ENCODE measurements at regions not wholly inside any gene's neighbourhood (a gene's known extent, or its start where the extent isn't known, plus 50 kb on each side); places are given as distances from the start of the nearest gene placed in this dataset.

DNA sequence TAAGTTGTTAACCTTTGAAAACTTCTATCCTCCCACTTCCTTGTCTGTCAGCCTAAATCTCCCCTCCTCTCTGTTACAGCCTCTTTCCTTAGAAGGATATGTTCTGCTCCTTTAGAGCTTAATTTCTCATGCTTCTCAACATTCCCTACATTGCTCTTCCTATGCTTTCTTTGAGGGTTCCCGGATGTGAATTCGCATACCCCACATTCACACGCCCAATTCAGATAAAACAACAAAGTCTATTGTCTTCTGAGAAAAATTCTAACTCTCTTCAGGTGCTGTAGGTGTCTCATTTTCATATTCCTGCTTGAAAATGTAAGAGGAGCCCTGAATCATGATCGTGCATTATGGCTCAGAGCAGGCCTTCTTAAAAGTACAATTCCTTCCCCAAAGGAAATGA is 171.8 kb upstream of the DPH6 start:
- TF ChIP-seq, protein P1, sequence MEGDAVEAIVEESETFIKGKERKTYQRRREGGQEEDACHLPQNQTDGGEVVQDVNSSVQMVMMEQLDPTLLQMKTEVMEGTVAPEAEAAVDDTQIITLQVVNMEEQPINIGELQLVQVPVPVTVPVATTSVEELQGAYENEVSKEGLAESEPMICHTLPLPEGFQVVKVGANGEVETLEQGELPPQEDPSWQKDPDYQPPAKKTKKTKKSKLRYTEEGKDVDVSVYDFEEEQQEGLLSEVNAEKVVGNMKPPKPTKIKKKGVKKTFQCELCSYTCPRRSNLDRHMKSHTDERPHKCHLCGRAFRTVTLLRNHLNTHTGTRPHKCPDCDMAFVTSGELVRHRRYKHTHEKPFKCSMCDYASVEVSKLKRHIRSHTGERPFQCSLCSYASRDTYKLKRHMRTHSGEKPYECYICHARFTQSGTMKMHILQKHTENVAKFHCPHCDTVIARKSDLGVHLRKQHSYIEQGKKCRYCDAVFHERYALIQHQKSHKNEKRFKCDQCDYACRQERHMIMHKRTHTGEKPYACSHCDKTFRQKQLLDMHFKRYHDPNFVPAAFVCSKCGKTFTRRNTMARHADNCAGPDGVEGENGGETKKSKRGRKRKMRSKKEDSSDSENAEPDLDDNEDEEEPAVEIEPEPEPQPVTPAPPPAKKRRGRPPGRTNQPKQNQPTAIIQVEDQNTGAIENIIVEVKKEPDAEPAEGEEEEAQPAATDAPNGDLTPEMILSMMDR (IDR thresholded peaks at IDR 0.05), result no peak
- no peak for TF ChIP-seq ZFX (IDR thresholded peaks at IDR 0.05; ENCODE audit: borderline replicate concordance)
- no peak overlapping the region for H3K27ac ChIP-seq

DNA sequence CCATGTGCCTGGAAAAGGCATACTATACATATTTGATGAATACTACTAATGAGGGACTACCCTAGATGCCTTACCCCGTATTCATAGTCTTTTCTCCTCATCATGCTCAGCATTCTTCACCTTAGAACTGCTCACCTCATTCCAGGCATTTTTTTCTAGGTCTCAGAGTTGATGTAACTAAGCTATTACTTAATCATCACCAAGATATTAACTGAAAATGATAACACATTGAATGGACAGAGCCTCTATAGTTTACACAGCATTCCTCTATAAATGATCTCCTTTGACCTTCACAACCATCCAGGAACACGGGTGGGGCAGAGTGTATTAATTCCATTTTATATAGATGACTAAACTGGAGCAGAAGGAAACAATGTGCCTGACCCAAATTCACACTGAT is 174.1 kb upstream of the DPH6 start:
- H3K27ac ChIP-seq, result no peak overlapping the region
- TF ChIP-seq, protein P1 (IDR thresholded peaks at IDR 0.05), result no peak
- TF ChIP-seq ZFX (IDR thresholded peaks at IDR 0.05; ENCODE audit: borderline replicate concordance), result no peak

DNA sequence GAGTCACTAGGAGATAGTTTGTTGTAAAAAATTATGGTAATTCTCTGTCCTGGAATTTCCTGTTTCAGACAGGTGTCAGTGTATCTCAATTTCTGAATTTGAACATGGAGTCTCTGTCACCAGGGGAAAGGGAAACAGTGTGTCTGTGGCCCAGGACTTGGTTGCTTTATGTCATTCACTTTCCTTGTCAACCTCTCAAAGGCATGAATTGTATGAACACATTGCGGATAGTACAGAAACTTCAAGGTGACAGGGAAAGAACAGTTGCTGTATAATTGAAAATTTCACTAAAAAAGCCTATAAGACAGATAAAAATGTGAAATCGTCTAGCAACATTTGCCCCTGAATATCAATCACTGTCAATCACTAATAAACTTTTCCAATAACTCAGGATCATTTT is 175.0 kb upstream of the DPH6 start:
- TF ChIP-seq, protein P1 (IDR thresholded peaks at IDR 0.05), result no peak
- no peak for TF ChIP-seq ZFX (IDR thresholded peaks at IDR 0.05; ENCODE audit: borderline replicate concordance)
- H3K27ac ChIP-seq, result no peak overlapping the region

DNA sequence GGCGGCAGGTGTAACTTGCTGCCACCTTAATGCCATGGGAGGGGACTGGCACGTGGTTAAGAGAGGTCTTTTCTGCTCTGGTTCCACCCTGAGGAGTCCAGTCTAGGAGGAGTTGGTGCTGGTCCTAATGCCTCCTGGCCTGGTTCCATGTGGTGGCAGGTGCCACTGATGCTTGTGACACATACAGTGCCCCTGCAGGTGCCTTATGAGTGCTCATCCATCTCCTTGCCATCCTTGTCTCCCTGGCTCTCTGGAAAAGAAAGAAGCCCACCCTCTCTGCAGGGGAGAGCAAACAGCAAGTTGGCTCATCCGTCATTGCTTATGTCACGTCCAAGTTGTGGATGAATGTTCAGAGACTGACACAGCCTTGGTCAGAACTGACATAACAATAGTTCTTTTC is 175.8 kb upstream of the DPH6 start:
- H3K27ac ChIP-seq, result no peak overlapping the region
- TF ChIP-seq, protein P1 (IDR thresholded peaks at IDR 0.05), result no peak
- no peak for TF ChIP-seq ZFX (IDR thresholded peaks at IDR 0.05; ENCODE audit: borderline replicate concordance)

DNA sequence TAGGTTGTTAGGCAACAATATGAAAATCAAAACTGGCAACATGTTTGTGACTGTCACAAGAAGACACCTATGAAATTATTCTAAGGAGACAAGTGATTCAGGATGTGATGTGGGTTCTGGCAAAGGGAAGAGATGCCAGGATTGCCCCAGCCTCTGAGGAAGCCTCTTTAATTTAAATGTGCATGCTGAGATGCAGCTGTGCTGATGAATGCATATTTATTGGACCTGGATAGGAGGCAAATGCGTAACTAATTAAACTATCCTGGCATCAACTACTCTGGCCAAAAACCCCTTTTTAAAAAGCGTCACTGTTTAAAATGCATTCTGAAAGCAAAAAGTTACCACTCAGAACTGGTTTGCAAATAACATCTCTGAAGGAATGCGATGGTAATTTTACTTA is 176.5 kb upstream of the DPH6 start:
- no peak overlapping the region for H3K27ac ChIP-seq
- TF ChIP-seq ZFX (IDR thresholded peaks at IDR 0.05; ENCODE audit: borderline replicate concordance), result no peak
- TF ChIP-seq, protein P1 (IDR thresholded peaks at IDR 0.05), result no peak

DNA sequence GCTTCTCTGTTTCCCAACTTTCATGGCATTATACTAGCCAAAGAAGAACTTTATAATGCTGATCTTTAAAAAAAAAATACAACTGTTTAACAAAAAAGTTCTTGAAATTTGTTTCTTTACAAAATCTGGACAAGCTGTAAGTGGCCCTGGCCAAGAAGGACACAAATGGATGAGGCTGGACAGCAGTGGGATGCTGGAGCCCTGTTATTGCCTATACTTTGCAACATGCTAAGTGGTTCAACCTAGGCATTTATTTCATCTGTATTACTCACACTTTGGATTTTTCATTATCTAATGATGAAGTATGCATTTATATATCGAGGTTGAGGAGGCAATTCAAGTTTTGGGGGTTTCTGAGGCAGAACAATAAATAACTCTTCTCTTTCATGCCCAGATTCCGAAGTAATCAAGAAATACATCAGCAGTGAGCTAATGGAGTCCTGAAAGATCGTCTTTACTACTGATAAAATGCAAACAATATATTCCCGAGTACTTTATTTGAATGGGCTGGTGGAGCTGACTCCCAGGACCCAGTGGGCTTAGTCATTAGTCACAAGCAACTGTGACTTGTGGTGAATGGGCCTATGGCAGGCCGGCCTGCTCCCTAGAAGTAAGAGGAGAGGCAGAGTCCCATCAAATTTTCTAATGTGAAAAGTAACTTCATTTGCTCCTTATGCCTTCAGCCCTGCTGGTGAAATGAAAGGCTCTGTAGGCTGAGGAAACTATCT is 177.3 kb upstream of the DPH6 start:
- no peak for TF ChIP-seq ZFX (IDR thresholded peaks at IDR 0.05; ENCODE audit: borderline replicate concordance)
- no peak overlapping the region for H3K27ac ChIP-seq

DNA sequence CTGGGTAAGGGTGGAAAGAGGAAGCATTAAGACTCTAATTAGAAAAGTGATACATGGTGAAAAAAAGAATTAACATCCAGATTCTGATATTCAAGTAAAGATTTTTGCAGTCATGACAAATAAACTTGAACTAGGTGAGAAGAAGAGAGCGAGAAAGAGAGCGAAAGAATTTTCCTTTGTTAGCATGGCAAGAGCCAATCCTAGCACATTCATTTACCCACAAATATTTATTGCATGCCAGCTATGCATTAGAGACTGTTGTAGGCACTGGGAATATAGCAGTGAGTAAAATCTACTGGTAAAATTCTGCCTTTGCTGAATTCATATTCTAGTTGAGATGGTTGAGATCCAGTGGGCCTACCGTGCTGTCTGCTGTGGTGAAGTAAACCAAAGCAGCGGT is 177.9 kb upstream of the DPH6 start:
- H3K27ac ChIP-seq, result no peak overlapping the region
- TF ChIP-seq, protein P1 (IDR thresholded peaks at IDR 0.05), result no peak
- no peak for TF ChIP-seq ZFX (IDR thresholded peaks at IDR 0.05; ENCODE audit: borderline replicate concordance)

DNA sequence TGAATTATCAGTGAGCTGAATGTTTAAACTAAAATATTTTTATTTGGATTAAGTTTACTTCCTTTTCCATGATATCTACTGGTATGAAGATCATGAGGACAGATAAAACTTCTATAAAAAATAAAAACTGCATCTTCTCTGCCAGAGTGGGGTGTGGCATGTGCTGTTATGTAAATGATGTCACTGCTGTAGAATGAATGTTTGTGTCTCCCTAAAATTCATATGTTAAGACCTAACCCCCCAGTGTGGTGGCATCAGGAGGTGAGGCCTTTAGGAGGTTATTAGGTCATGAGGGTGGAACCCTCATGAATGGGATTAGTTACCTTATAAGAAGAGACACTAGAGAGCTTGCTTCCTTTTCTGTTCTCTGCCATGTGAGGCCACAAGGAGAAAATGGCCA is 178.7 kb upstream of the DPH6 start:
- TF ChIP-seq ZFX (IDR thresholded peaks at IDR 0.05; ENCODE audit: borderline replicate concordance), result no peak
- TF ChIP-seq, protein P1 (IDR thresholded peaks at IDR 0.05), result no peak
- no peak overlapping the region for H3K27ac ChIP-seq

Data from 22Rv1 (cell line).